ENCODE measurements at regions not wholly inside any gene's neighbourhood (a gene's known extent, or its start where the extent isn't known, plus 50 kb on each side); places are given as distances from the start of the nearest gene placed in this dataset.

DNA sequence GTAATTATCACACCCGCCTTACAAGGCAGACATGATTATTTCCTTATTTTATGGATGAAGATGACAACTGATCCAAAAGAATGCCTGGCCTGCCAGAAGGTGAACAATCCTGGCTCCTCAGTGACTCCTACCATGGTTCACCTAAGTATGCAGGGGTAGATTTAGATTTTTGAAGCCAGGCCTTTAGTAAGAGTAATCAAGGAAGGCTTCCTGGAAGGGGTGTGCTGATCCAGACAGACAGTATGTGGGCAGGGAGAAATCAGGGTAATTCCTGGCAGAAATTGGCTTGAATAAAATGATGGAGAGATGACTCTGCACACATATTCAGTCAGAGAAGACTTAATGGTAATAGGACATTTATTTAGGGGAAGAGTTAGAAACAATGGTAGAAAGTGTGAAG lies 637.7 kb upstream of the FANCL start:
- TF ChIP-seq, protein P1, sequence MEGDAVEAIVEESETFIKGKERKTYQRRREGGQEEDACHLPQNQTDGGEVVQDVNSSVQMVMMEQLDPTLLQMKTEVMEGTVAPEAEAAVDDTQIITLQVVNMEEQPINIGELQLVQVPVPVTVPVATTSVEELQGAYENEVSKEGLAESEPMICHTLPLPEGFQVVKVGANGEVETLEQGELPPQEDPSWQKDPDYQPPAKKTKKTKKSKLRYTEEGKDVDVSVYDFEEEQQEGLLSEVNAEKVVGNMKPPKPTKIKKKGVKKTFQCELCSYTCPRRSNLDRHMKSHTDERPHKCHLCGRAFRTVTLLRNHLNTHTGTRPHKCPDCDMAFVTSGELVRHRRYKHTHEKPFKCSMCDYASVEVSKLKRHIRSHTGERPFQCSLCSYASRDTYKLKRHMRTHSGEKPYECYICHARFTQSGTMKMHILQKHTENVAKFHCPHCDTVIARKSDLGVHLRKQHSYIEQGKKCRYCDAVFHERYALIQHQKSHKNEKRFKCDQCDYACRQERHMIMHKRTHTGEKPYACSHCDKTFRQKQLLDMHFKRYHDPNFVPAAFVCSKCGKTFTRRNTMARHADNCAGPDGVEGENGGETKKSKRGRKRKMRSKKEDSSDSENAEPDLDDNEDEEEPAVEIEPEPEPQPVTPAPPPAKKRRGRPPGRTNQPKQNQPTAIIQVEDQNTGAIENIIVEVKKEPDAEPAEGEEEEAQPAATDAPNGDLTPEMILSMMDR (IDR thresholded peaks at IDR 0.05; ENCODE audit: insufficient read depth, low read length) = no peak
- TF ChIP-seq, protein P2, sequence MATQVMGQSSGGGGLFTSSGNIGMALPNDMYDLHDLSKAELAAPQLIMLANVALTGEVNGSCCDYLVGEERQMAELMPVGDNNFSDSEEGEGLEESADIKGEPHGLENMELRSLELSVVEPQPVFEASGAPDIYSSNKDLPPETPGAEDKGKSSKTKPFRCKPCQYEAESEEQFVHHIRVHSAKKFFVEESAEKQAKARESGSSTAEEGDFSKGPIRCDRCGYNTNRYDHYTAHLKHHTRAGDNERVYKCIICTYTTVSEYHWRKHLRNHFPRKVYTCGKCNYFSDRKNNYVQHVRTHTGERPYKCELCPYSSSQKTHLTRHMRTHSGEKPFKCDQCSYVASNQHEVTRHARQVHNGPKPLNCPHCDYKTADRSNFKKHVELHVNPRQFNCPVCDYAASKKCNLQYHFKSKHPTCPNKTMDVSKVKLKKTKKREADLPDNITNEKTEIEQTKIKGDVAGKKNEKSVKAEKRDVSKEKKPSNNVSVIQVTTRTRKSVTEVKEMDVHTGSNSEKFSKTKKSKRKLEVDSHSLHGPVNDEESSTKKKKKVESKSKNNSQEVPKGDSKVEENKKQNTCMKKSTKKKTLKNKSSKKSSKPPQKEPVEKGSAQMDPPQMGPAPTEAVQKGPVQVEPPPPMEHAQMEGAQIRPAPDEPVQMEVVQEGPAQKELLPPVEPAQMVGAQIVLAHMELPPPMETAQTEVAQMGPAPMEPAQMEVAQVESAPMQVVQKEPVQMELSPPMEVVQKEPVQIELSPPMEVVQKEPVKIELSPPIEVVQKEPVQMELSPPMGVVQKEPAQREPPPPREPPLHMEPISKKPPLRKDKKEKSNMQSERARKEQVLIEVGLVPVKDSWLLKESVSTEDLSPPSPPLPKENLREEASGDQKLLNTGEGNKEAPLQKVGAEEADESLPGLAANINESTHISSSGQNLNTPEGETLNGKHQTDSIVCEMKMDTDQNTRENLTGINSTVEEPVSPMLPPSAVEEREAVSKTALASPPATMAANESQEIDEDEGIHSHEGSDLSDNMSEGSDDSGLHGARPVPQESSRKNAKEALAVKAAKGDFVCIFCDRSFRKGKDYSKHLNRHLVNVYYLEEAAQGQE (IDR thresholded peaks at IDR 0.05; ENCODE audit: insufficient replicate concordance, low read depth) = no peak
- TF ChIP-seq POLR2AphosphoS5 (IDR thresholded peaks at IDR 0.05; ENCODE audit: low read depth) = no peak
- no peak for TF ChIP-seq GABPA (IDR thresholded peaks at IDR 0.05; ENCODE audit: low read depth)
- no peak for TF ChIP-seq SPI1 (IDR thresholded peaks at IDR 0.05; ENCODE audit: borderline replicate concordance, low read depth)

Measured in HL-60 (cell line).